Panc1 (cell line): ENCODE measurements at regions not wholly inside any gene's neighbourhood (a gene's known extent, or its start where the extent isn't known, plus 50 kb on each side); places are given as distances from the start of the nearest gene placed in this dataset.

ENCODE experiments used
- ATAC-seq: fragments of 200-7000 bp; cut with Tn5 transposase; 2 replicates; pipeline ENCODE4 v1.9.1; 2020; ENCODE audit warnings: mild to moderate bottlenecking, moderate library complexity
- BruUV-seq: library from RNA; stranded (reverse); fragments of 400-500 nt; replicated peaks from 2 replicates; lab custom pipeline; 2021; lab: Mats Ljungman, UMichigan
- CTCF ChIA-PET: fragments of 300-600 bp; sonication (Branson Sonifier 250); formaldehyde crosslinking; loops from one replicate; lab custom pipeline; 2022; ENCODE audit warnings: antibody characterized with exemption; lab: Charles Lee
- POLR2A ChIA-PET: fragments of 300-600 bp; sonication (Branson Sonifier 250); formaldehyde crosslinking; loops from one replicate; lab custom pipeline; 2022; ENCODE audit warnings: antibody characterized with exemption; lab: Charles Lee
- DNase-seq: peaks from one replicate; pipeline ENCODE4 v3.0.0-alpha.2; 2010; ENCODE audit warnings: low read depth, low spot score
- H3K27ac ChIP-seq: 2 replicates; pipeline ENCODE4 v1.5.1; 2011; ENCODE audit warnings: mild to moderate bottlenecking, low read length, inconsistent platforms
- H3K27me3 ChIP-seq: fragments of 200-500 bp; sonication (Bioruptor generic); 2 replicates; pipeline ENCODE4 v1.6.0; 2014; ENCODE audit warnings: low read length, inconsistent platforms; ENCODE audit not compliant: control insufficient read depth, insufficient read depth
- H3K36me3 ChIP-seq: fragments of 200-500 bp; sonication (Bioruptor generic); 2 replicates; pipeline ENCODE4 v1.5.1; 2014; ENCODE audit warnings: inconsistent platforms, mild to moderate bottlenecking, low read length, moderate library complexity; ENCODE audit not compliant: control insufficient read depth, insufficient read depth
- H3K4me1 ChIP-seq: 2 replicates; pipeline ENCODE4 v1.5.1; 2011; ENCODE audit warnings: inconsistent platforms, mild to moderate bottlenecking, low read length, moderate library complexity; ENCODE audit not compliant: control insufficient read depth, insufficient read depth
- H3K4me3 ChIP-seq, 2 experiments: 2 replicates each; pipeline ENCODE4 v1.5.1; 2011 to 2012; ENCODE audit warnings: low read depth in 2 of 2, low read length in 2 of 2, mild to moderate bottlenecking in 2 of 2, inconsistent platforms in 1 of 2, moderate library complexity in 1 of 2
- H3K9me3 ChIP-seq: fragments of 200-500 bp; sonication (Bioruptor generic); 2 replicates; pipeline ENCODE4 v1.5.1; 2014; ENCODE audit warnings: low read depth, mild to moderate bottlenecking, inconsistent platforms, low read length, moderate library complexity; ENCODE audit not compliant: control insufficient read depth, insufficient read depth
- POLR2AphosphoS5 ChIP-seq: IDR thresholded peaks from 2 replicates; pipeline ENCODE4 v1.6.1; 2012; ENCODE audit warnings: mild to moderate bottlenecking, low read depth, low read length, moderate library complexity
- SIN3A ChIP-seq: IDR thresholded peaks from 2 replicates; pipeline ENCODE4 v1.6.1; 2012; ENCODE audit warnings: low read depth, mild to moderate bottlenecking, low read length, moderate library complexity, borderline replicate concordance; ENCODE audit not compliant: insufficient read depth
- TCF7L2 ChIP-seq: IDR thresholded peaks from 2 replicates; pipeline ENCODE4 v1.6.1; 2011; ENCODE audit warnings: mild to moderate bottlenecking, low read depth, low read length, inconsistent platforms
- in situ Hi-C: cut with HindIII; loops from 2 replicates; pipeline ENCODE4 v1.10.0; 2016; ENCODE audit warnings: low sequenced_read_pairs, low pct_unique_long_range_greater_than_20kb
- intact Hi-C: fragments of 100-400 bp; cut with micrococcal nuclease; formaldehyde crosslinking; loops from one replicate; pipeline ENCODE4 v1.10.0; 2022; ENCODE audit not compliant: unreplicated experiment
- TF ChIP-seq, protein P1 (sequence below), 2 experiments: IDR thresholded peaks; 2 replicates each; pipeline ENCODE4 v1.6.1; 2011 to 2012; ENCODE audit warnings: low read depth in 2 of 2, control low read depth in 1 of 2, low read length in 1 of 2, mild to moderate bottlenecking in 1 of 2, moderate library complexity in 1 of 2; ENCODE audit not compliant: insufficient read depth in 1 of 2
- TF ChIP-seq, protein P2 (sequence below): fragments of 450-650 bp; IDR thresholded peaks from 2 replicates; pipeline ENCODE4 v1.5.1; 2017; ENCODE audit warnings: mild to moderate bottlenecking

DNA sequence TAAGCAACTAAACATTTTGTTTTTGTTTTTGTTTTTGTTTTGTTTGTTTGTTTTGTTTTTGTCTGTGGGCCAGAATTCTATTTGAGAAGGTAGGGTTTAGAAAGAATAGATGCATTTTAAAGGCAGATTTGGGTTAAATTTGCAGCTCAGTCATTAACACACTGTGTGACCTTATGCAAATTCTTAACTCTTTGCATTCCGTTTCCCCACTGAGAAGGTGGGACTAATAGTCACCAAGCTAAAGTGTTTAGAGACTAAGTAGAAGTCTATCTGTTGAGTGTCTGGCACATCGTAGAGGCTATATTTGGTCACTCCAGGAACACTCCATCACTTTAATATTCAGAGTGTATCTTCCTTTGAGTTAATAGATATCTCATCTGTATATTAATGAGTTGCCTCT lies 87.1 kb downstream of the CCNA1 start:
- TF ChIP-seq TCF7L2, result no peak
- no peak for TF ChIP-seq SIN3A
- TF ChIP-seq, protein P1, sequence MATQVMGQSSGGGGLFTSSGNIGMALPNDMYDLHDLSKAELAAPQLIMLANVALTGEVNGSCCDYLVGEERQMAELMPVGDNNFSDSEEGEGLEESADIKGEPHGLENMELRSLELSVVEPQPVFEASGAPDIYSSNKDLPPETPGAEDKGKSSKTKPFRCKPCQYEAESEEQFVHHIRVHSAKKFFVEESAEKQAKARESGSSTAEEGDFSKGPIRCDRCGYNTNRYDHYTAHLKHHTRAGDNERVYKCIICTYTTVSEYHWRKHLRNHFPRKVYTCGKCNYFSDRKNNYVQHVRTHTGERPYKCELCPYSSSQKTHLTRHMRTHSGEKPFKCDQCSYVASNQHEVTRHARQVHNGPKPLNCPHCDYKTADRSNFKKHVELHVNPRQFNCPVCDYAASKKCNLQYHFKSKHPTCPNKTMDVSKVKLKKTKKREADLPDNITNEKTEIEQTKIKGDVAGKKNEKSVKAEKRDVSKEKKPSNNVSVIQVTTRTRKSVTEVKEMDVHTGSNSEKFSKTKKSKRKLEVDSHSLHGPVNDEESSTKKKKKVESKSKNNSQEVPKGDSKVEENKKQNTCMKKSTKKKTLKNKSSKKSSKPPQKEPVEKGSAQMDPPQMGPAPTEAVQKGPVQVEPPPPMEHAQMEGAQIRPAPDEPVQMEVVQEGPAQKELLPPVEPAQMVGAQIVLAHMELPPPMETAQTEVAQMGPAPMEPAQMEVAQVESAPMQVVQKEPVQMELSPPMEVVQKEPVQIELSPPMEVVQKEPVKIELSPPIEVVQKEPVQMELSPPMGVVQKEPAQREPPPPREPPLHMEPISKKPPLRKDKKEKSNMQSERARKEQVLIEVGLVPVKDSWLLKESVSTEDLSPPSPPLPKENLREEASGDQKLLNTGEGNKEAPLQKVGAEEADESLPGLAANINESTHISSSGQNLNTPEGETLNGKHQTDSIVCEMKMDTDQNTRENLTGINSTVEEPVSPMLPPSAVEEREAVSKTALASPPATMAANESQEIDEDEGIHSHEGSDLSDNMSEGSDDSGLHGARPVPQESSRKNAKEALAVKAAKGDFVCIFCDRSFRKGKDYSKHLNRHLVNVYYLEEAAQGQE (IDR thresholded peaks at IDR 0.05; ENCODE audit: insufficient read depth in 1 of 2, low read depth in 2 of 2, low read length in 1 of 2), result no peak
- no peak for TF ChIP-seq POLR2AphosphoS5
- TF ChIP-seq, protein P2, sequence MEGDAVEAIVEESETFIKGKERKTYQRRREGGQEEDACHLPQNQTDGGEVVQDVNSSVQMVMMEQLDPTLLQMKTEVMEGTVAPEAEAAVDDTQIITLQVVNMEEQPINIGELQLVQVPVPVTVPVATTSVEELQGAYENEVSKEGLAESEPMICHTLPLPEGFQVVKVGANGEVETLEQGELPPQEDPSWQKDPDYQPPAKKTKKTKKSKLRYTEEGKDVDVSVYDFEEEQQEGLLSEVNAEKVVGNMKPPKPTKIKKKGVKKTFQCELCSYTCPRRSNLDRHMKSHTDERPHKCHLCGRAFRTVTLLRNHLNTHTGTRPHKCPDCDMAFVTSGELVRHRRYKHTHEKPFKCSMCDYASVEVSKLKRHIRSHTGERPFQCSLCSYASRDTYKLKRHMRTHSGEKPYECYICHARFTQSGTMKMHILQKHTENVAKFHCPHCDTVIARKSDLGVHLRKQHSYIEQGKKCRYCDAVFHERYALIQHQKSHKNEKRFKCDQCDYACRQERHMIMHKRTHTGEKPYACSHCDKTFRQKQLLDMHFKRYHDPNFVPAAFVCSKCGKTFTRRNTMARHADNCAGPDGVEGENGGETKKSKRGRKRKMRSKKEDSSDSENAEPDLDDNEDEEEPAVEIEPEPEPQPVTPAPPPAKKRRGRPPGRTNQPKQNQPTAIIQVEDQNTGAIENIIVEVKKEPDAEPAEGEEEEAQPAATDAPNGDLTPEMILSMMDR, result no peak
- Histone ChIP-seq H3K27me3 (no peaks in the 10 kb centered on the region), H3K36me3 (no peaks in the 10 kb centered on the region), H3K27ac (no peak overlapping the region), H3K9me3 (no peaks in the 10 kb centered on the region), H3K4me3 (no peak overlapping the region), H3K4me1 (no peaks in the 10 kb centered on the region)
- ChIA-PET POLR2A (no interaction called here), CTCF (no interaction called here)
- intact Hi-C loops (no loop called here), in situ Hi-C loops (no loop called here)
- no peak for DNase-seq
- no peak for ATAC-seq
- BruUV-seq, result no TSS peak

DNA sequence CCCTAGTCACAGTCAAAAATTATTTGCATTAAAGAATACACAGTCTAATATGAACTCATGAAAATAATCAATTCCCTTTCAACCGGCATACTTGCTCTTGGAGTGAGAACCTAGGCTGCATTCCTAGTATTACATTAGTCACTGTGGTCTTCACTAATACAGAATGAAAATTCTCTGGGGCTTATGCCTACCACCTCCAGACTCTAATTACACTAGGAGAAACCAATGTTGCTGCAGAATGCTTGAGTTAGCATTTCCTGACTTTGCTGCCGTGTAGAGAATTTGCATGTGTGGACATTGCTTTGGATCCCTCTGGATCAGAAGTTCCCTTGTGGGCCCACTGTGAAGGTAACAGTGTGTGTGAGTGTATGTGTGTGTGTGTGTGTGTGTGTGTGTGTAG lies 87.8 kb downstream of the CCNA1 start:
- TF ChIP-seq, protein P2, result no peak
- TF ChIP-seq SIN3A (no peak), TCF7L2 (no peak), POLR2AphosphoS5 (no peak)
- TF ChIP-seq, protein P1 (IDR thresholded peaks at IDR 0.05; ENCODE audit: insufficient read depth in 1 of 2, low read depth in 2 of 2, low read length in 1 of 2), result no peak
- no TSS peak for BruUV-seq
- Histone ChIP-seq H3K27ac (no peak overlapping the region), H3K36me3 (no peaks in the 10 kb centered on the region), H3K4me1 (no peaks in the 10 kb centered on the region), H3K4me3 (no peak overlapping the region), H3K9me3 (no peaks in the 10 kb centered on the region), H3K27me3 (no peaks in the 10 kb centered on the region)
- ChIA-PET POLR2A (no interaction called here), CTCF (interaction anchor here (0.6 kb wide), 1 partner anchor 112 kb away, joined by 3 read pairs; no protein-coding TSS in a partner anchor)
- no peak for ATAC-seq
- DNase-seq, result no peak
- in situ Hi-C loops (no loop called here), intact Hi-C loops (loop anchor here (2.0 kb wide), 1 partner anchor 73 kb away; no protein-coding TSS in a partner anchor)
